MM.1S (cell line): ENCODE measurements at regions not wholly inside any gene's neighbourhood (a gene's known extent, or its start where the extent isn't known, plus 50 kb on each side); places are given as distances from the start of the nearest gene placed in this dataset.

Source experiments
- EZH2 ChIP-seq: fragments of 300-600 bp; sonication (generic); optimal IDR thresholded peaks from 2 replicates; pipeline ENCODE3; 2017; ENCODE audit warnings: low read depth, mild to moderate bottlenecking, antibody characterized with exemption, low read length, mixed read lengths
- EZH2phosphoT487 ChIP-seq: fragments of 300-600 bp; sonication (generic); IDR thresholded peaks from 2 replicates; pipeline ENCODE4 v1.6.1; 2018; ENCODE audit warnings: antibody characterized with exemption, low read length
- TF ChIP-seq, protein P1 (sequence below): fragments of 300-600 bp; sonication (generic); IDR thresholded peaks from 2 replicates; pipeline ENCODE4 v1.5.1; 2016; ENCODE audit warnings: antibody characterized with exemption, low read length, mixed read lengths

GRCh38 chr2:105644174-105644980 is 100.3 kb upstream of the NCK2 start:
- no peak for TF ChIP-seq EZH2
- TF ChIP-seq, protein P1, sequence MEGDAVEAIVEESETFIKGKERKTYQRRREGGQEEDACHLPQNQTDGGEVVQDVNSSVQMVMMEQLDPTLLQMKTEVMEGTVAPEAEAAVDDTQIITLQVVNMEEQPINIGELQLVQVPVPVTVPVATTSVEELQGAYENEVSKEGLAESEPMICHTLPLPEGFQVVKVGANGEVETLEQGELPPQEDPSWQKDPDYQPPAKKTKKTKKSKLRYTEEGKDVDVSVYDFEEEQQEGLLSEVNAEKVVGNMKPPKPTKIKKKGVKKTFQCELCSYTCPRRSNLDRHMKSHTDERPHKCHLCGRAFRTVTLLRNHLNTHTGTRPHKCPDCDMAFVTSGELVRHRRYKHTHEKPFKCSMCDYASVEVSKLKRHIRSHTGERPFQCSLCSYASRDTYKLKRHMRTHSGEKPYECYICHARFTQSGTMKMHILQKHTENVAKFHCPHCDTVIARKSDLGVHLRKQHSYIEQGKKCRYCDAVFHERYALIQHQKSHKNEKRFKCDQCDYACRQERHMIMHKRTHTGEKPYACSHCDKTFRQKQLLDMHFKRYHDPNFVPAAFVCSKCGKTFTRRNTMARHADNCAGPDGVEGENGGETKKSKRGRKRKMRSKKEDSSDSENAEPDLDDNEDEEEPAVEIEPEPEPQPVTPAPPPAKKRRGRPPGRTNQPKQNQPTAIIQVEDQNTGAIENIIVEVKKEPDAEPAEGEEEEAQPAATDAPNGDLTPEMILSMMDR = no peak
- TF ChIP-seq EZH2phosphoT487 = no peak
